ENCODE measurements at regions not wholly inside any gene's neighbourhood (a gene's known extent, or its start where the extent isn't known, plus 50 kb on each side); places are given as distances from the start of the nearest gene placed in this dataset.

- TF ChIP-seq POLR2A (IDR thresholded peaks at IDR 0.05) (no peak), CTCF (IDR thresholded peaks at IDR 0.05) (no peak)
Observed at GRCh38 chr2:107712857-107713256, 113.8 kb upstream of the RGPD4 start.

Measured in esophagus squamous epithelium (tissue), 4 donors.